ENCODE measurements at regions not wholly inside any gene's neighbourhood (a gene's known extent, or its start where the extent isn't known, plus 50 kb on each side); places are given as distances from the start of the nearest gene placed in this dataset.

DNA sequence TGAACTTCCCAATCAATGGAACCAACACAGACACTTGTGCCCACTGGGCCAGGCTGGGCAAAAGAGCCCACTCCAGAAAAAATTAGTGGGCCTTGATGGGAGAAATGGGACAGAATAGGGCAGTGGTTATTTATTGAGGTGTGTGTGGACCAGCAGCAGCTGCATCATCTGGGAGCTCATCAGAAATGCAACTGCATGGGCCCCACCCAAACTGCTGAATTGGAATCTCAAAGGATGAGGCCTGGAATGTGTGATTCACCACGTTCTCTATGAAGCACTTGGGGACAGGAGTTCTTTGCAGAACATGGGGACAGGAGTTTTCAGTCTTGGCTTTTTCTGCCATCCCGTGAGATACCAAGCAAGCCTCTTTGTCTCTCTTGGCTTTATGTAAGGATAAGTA is 255.6 kb upstream of the PLET1 start:
- TF ChIP-seq NFE2L2 (IDR thresholded peaks at IDR 0.05; ENCODE audit: low read depth, low read length) (no peak), MXI1 (IDR thresholded peaks at IDR 0.05; ENCODE audit: borderline replicate concordance, low read depth, low read length) (no peak), FOS (IDR thresholded peaks at IDR 0.05; ENCODE audit: low read depth, low read length) (no peak), CHD1 (IDR thresholded peaks at IDR 0.05; ENCODE audit: low read depth, low read length) (no peak), RFX5 (IDR thresholded peaks at IDR 0.05; ENCODE audit: low read depth, low read length) (no peak), SMC3 (IDR thresholded peaks at IDR 0.05; ENCODE audit: low read depth, low read length) (no peak), BHLHE40 (IDR thresholded peaks at IDR 0.05; ENCODE audit: low read depth, low read length) (no peak), MAFK (IDR thresholded peaks at IDR 0.05; ENCODE audit: low read depth, low read length) (no peak), MAZ (IDR thresholded peaks at IDR 0.05; ENCODE audit: borderline replicate concordance, low read depth, low read length) (no peak), CEBPB (IDR thresholded peaks at IDR 0.05; ENCODE audit: low read depth, low read length) (no peak)
- TF ChIP-seq, protein P1, sequence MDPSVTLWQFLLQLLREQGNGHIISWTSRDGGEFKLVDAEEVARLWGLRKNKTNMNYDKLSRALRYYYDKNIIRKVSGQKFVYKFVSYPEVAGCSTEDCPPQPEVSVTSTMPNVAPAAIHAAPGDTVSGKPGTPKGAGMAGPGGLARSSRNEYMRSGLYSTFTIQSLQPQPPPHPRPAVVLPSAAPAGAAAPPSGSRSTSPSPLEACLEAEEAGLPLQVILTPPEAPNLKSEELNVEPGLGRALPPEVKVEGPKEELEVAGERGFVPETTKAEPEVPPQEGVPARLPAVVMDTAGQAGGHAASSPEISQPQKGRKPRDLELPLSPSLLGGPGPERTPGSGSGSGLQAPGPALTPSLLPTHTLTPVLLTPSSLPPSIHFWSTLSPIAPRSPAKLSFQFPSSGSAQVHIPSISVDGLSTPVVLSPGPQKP (IDR thresholded peaks at IDR 0.05; ENCODE audit: borderline replicate concordance, low read depth, low read length): no peak
- DNase-seq (no peak), ATAC-seq (ENCODE audit: low read depth) (no peak)
- Histone ChIP-seq H2BK5ac (ENCODE audit: low read depth, low read length, poor library complexity, severe bottlenecking) (no peak overlapping the region), H4K5ac (ENCODE audit: low read depth, low read length) (no peak overlapping the region), H2AK5ac (ENCODE audit: low read depth, low read length) (no peak overlapping the region), H4K20me1 (ENCODE audit: insufficient read depth, low read length) (no peaks in the 10 kb centered on the region), H3K36me3 (ENCODE audit: control insufficient read depth, insufficient read depth, low read length) (no peaks in the 10 kb centered on the region), H3K27ac (ENCODE audit: insufficient read depth, low read length) (no peak overlapping the region), H4K91ac (ENCODE audit: insufficient read depth, low read depth, low read length) (no peak overlapping the region), H3K79me1 (ENCODE audit: low read depth in 1 of 2, low read length in 2 of 2) (no peaks in the 10 kb centered on the region), H3K4me1 (ENCODE audit: control insufficient read depth, insufficient read depth, low read length) (no peaks in the 10 kb centered on the region; the same call in 1 of the 2 replicates), H2AK9ac (replicated peaks; ENCODE audit: low read depth, low read length, poor library complexity) (no peak overlapping the region), H3K56ac (ENCODE audit: extremely low read depth, insufficient read depth, low read length) (no peak overlapping the region), H3K23ac (ENCODE audit: low read depth, low read length) (no peak overlapping the region), H4K8ac (ENCODE audit: low read depth in 2 of 2, low read length in 2 of 2) (no peak overlapping the region), H3K9me3 (ENCODE audit: control insufficient read depth, insufficient read depth, low read length) (no peaks in the 10 kb centered on the region), H3K18ac (ENCODE audit: low read depth, low read length) (no peak overlapping the region), H3K27me3 (ENCODE audit: control insufficient read depth, insufficient read depth, low read length) (peaks cover 5% of the 10 kb centered on the region), H3K14ac (replicated peaks; ENCODE audit: low read depth, low read length) (no peak overlapping the region), H3K9ac (ENCODE audit: low read depth, low read length) (no peak overlapping the region), H3K4ac (ENCODE audit: low read depth, low read length) (no peak overlapping the region), H2BK120ac (ENCODE audit: low read depth, low read length) (no peak overlapping the region), H2BK15ac (ENCODE audit: low read depth, low read length) (no peak overlapping the region), H2BK20ac (ENCODE audit: low read depth, low read length) (no peak overlapping the region), H3K4me3 (ENCODE audit: insufficient read depth, low read depth, low read length) (no peak overlapping the region), H3K9me1 (ENCODE audit: insufficient read depth, low read length) (no peaks in the 10 kb centered on the region), H2AFZ (replicated peaks; ENCODE audit: low read length, poor library complexity) (no peak overlapping the region), H3K4me2 (ENCODE audit: low read depth, low read length) (no peak overlapping the region)
- intact Hi-C loops (cut with micrococcal nuclease): no loop called here
- no TSS peak for BruUV-seq (replicated peaks)
- ChIA-PET POLR2A (ENCODE audit: unreplicated experiment) (no interaction called here), CTCF (no interaction called here)
- dilution Hi-C loops (cut with HindIII; ENCODE audit: low sequenced_read_pairs, unreplicated experiment): no loop called here
- in situ Hi-C loops (cut with MboI; ENCODE audit: low sequenced_read_pairs): no loop called here
- no CpG with 5 or more reads among the region's 2 CpGs for WGBS, 2 experiments (ENCODE audit: extremely low coverage in 2 of 2, insufficient read length in 1 of 2)
